ENCODE measurements at regions not wholly inside any gene's neighbourhood (a gene's known extent, or its start where the extent isn't known, plus 50 kb on each side); places are given as distances from the start of the nearest gene placed in this dataset.

GRCh38 chr5:8280711-8281363, 411.9 kb downstream of the MTRR start:
- TF ChIP-seq CTCF (conservative IDR thresholded peaks at IDR 0.05; ENCODE audit: low read length) = no peak
- no peak for TF ChIP-seq EZH2phosphoT487 (IDR thresholded peaks at IDR 0.05; ENCODE audit: borderline replicate concordance, low read depth, low read length)
